ENCODE measurements at regions not wholly inside any gene's neighbourhood (a gene's known extent, or its start where the extent isn't known, plus 50 kb on each side); places are given as distances from the start of the nearest gene placed in this dataset.

GRCh38 chr20:43821795-43822194, 92.9 kb upstream of the TOX2 start:
- no peak for TF ChIP-seq POLR2AphosphoS5 (IDR thresholded peaks at IDR 0.05)
- TF ChIP-seq POLR2A (IDR thresholded peaks at IDR 0.05) = no peak
- TF ChIP-seq CTCF (IDR thresholded peaks at IDR 0.05) = no peak
